PFSK-1 (cell line): ENCODE measurements at regions not wholly inside any gene's neighbourhood (a gene's known extent, or its start where the extent isn't known, plus 50 kb on each side); places are given as distances from the start of the nearest gene placed in this dataset.

Experiments
- POLR2AphosphoS5 ChIP-seq: IDR thresholded peaks from 2 replicates; pipeline ENCODE4 v1.6.1; 2012; ENCODE audit warnings: low read depth, mild to moderate bottlenecking, control low read depth, low read length, moderate library complexity
- REST ChIP-seq, 2 experiments: IDR thresholded peaks; 2 replicates each; pipeline versions ENCODE4 v1.6.1 to v1.8.0; 2011 to 2012; ENCODE audit warnings: low read depth in 2 of 2, low read length in 2 of 2, control low read depth in 1 of 2, inconsistent platforms in 1 of 2, mild to moderate bottlenecking in 1 of 2, moderate library complexity in 1 of 2; ENCODE audit not compliant: insufficient read depth in 1 of 2

DNA sequence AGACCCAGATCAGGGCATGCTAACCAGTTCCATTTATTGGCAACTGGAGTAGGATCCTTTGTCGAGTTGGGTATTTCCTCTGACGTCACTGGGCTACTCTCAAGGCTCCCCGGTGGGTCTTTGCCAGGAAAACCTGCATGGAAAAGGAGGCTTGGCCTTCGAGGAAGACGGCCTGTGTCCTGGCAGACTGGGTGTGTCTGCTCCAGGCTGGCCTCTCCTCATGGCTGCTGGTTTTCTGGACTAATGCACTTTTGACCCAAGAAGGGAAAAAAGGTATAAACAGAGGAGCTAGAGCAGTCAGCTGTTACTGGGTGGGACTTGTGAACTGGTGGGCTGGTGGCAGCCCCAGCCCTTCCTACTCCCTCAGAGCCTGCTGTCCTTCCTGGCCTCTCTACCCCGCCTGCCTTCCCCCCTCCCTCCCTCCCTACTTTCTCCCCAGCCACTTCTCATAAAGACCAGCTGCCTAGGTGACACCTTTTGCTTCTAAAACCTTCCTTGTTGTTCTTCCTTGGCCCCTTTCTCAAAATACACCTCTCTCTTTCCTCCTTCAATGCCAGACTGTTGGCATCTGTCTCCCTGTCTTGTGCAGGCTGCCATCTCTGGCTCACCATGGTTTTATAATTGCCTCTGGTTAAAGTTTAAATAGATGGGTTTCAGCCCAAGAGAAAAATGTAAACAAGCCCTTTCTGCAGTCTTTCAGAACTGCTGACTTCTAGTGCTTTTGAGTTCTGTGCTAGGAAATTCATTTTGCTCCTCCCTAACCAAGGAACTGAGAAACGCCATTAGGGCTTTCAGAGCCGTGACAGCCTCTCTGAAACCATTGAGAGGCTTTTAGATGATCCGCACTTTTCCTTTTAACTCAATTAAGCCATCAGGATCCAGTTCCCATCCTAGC lies 101.8 kb upstream of the MKLN1 start:
- TF ChIP-seq REST (IDR thresholded peaks at IDR 0.05; ENCODE audit: insufficient read depth in 1 of 2, low read depth in 2 of 2, low read length in 2 of 2) (no peak), POLR2AphosphoS5 (no peak)
